WTC11 (cell line): ENCODE measurements at regions not wholly inside any gene's neighbourhood (a gene's known extent, or its start where the extent isn't known, plus 50 kb on each side); places are given as distances from the start of the nearest gene placed in this dataset.
"Not testable (repeated sequence)": the region's sequence is repeated elsewhere in the genome, so short reads cannot be mapped to it uniquely, and the experiment has no call there.

ENCODE experiments used
- ATAC-seq: fragments of 200-7000 bp; cut with Tn5 transposase; 2 replicates; pipeline ENCODE4 v1.10.0; 2021; ENCODE audit warnings: mild to moderate bottlenecking, moderate library complexity
- CTCF ChIA-PET: fragments of 300-600 bp; sonication (Branson Sonifier 250); formaldehyde crosslinking; loops from one replicate; lab custom pipeline; 2021; ENCODE audit warnings: antibody characterized with exemption; lab: Charles Lee
- POLR2A ChIA-PET: fragments of 350-600 bp; sonication (Branson Sonifier 250); formaldehyde crosslinking; loops from one replicate; lab custom pipeline; 2021; ENCODE audit warnings: antibody characterized with exemption; lab: Charles Lee
- DNase-seq: peaks from one replicate; pipeline ENCODE4 v3.0.0; 2021; ENCODE audit warnings: low spot score
- H3K27ac Mint-ChIP-seq: 2 replicates; pipeline ENCODE4 v1.8.0; 2021; ENCODE audit warnings: mixed read lengths
- H3K27me3 Mint-ChIP-seq: 2 replicates; pipeline ENCODE4 v1.8.0; 2021; ENCODE audit warnings: low read depth, mild to moderate bottlenecking, moderate library complexity, mixed read lengths
- H3K36me3 Mint-ChIP-seq: 2 replicates; pipeline ENCODE4 v1.8.0; 2021; ENCODE audit warnings: mixed read lengths
- H3K4me1 Mint-ChIP-seq: 2 replicates; pipeline ENCODE4 v1.8.0; 2022; ENCODE audit warnings: mixed read lengths
- H3K4me3 Mint-ChIP-seq: 2 replicates; pipeline ENCODE4 v1.8.0; 2021; ENCODE audit warnings: mild to moderate bottlenecking, moderate library complexity, mixed read lengths
- H3K9me3 Mint-ChIP-seq: 2 replicates; pipeline ENCODE4 v1.8.0; 2021; ENCODE audit warnings: mixed read lengths
- ATF1 ChIP-seq: sonication (generic); formaldehyde crosslinking; IDR thresholded peaks from 2 replicates; pipeline ENCODE4 v1.8.1; 2023; ENCODE audit warnings: mild to moderate bottlenecking, moderate library complexity, missing genetic modification reagents
- CREB1 ChIP-seq: sonication (generic); formaldehyde crosslinking; IDR thresholded peaks from 2 replicates; pipeline ENCODE4 v1.8.0; 2023; ENCODE audit warnings: mild to moderate bottlenecking, missing genetic modification reagents
- E2F5 ChIP-seq: sonication (generic); formaldehyde crosslinking; IDR thresholded peaks from 2 replicates; pipeline ENCODE4 v1.8.1; 2022; ENCODE audit warnings: mild to moderate bottlenecking, moderate library complexity, missing genetic modification reagents
- ETV6 ChIP-seq: sonication (generic); formaldehyde crosslinking; IDR thresholded peaks from 2 replicates; pipeline ENCODE4 v1.8.1; 2022; ENCODE audit warnings: mild to moderate bottlenecking, missing genetic modification reagents
- GRHL2 ChIP-seq: fragments of 250-450 bp; sonication (Bioruptor Pico); IDR thresholded peaks from 2 replicates; pipeline ENCODE4 v1.8.0; 2022; ENCODE audit warnings: mild to moderate bottlenecking, moderate library complexity; ENCODE audit not compliant: insufficient replicate concordance, severe bottlenecking
- GTF2I ChIP-seq: fragments of 250-450 bp; sonication (Bioruptor Pico); conservative IDR thresholded peaks from 2 replicates; pipeline ENCODE4 v1.4.0; 2021; ENCODE audit warnings: mild to moderate bottlenecking
- HMGXB4 ChIP-seq: sonication (generic); formaldehyde crosslinking; IDR thresholded peaks from 2 replicates; pipeline ENCODE4 v1.8.1; 2023; ENCODE audit warnings: mild to moderate bottlenecking, moderate library complexity, missing genetic modification reagents
- JAZF1 ChIP-seq: fragments of 250-450 bp; sonication (Bioruptor Pico); IDR thresholded peaks from 2 replicates; pipeline ENCODE4 v1.9.0; 2021; ENCODE audit warnings: moderate library complexity, mild to moderate bottlenecking, inconsistent platforms
- KAT7 ChIP-seq: sonication (generic); formaldehyde crosslinking; IDR thresholded peaks from 2 replicates; pipeline ENCODE4 v1.8.1; 2023; ENCODE audit warnings: missing genetic modification reagents, mild to moderate bottlenecking, borderline replicate concordance
- NFE2L1 ChIP-seq: sonication (generic); formaldehyde crosslinking; IDR thresholded peaks from 2 replicates; pipeline ENCODE4 v1.8.1; 2023; ENCODE audit warnings: missing genetic modification reagents
- NR1H2 ChIP-seq: sonication (generic); formaldehyde crosslinking; IDR thresholded peaks from 2 replicates; pipeline ENCODE4 v1.9.0; 2021; ENCODE audit warnings: mild to moderate bottlenecking, moderate library complexity, missing genetic modification reagents
- SMAD4 ChIP-seq: sonication (generic); formaldehyde crosslinking; IDR thresholded peaks from 2 replicates; pipeline ENCODE4 v1.8.0; 2022; ENCODE audit warnings: mild to moderate bottlenecking, missing genetic modification reagents
- TCF7 ChIP-seq: sonication (generic); formaldehyde crosslinking; IDR thresholded peaks from 2 replicates; pipeline ENCODE4 v1.8.0; 2022; ENCODE audit warnings: mild to moderate bottlenecking, low read depth, missing genetic modification reagents, moderate library complexity
- TEAD1 ChIP-seq: sonication (generic); formaldehyde crosslinking; IDR thresholded peaks from 2 replicates; pipeline ENCODE4 v1.8.0; 2022; ENCODE audit warnings: mild to moderate bottlenecking, missing genetic modification reagents
- USF2 ChIP-seq: sonication (generic); formaldehyde crosslinking; IDR thresholded peaks from 2 replicates; pipeline ENCODE4 v1.8.1; 2023; ENCODE audit warnings: mild to moderate bottlenecking, missing genetic modification reagents, moderate library complexity
- ZBTB21 ChIP-seq: sonication (generic); formaldehyde crosslinking; IDR thresholded peaks from 2 replicates; pipeline ENCODE4 v1.8.1; 2023; ENCODE audit warnings: mild to moderate bottlenecking, missing genetic modification reagents, borderline replicate concordance
- ZNF263 ChIP-seq: sonication (generic); formaldehyde crosslinking; IDR thresholded peaks from 2 replicates; pipeline ENCODE4 v1.8.1; 2022; ENCODE audit warnings: low read depth, mild to moderate bottlenecking, moderate library complexity, missing genetic modification reagents
- ZNF396 ChIP-seq: fragments of 250-450 bp; sonication (Bioruptor Pico); IDR thresholded peaks from 2 replicates; pipeline ENCODE4 v1.8.0; 2021; ENCODE audit warnings: mild to moderate bottlenecking, moderate library complexity, borderline replicate concordance
- TF ChIP-seq, protein P1 (sequence below): sonication (generic); formaldehyde crosslinking; IDR thresholded peaks from 2 replicates; pipeline ENCODE4 v1.8.1; 2022; ENCODE audit warnings: low read depth, mild to moderate bottlenecking, moderate library complexity, missing genetic modification reagents, borderline replicate concordance
- TF ChIP-seq, protein P2 (sequence below): sonication (generic); formaldehyde crosslinking; IDR thresholded peaks from 2 replicates; pipeline ENCODE4 v1.8.0; 2023; ENCODE audit warnings: mild to moderate bottlenecking, missing genetic modification reagents
- TF ChIP-seq, protein P3 (sequence below): sonication (generic); formaldehyde crosslinking; IDR thresholded peaks from 2 replicates; pipeline ENCODE4 v1.8.0; 2022; ENCODE audit warnings: mild to moderate bottlenecking, missing genetic modification reagents

DNA sequence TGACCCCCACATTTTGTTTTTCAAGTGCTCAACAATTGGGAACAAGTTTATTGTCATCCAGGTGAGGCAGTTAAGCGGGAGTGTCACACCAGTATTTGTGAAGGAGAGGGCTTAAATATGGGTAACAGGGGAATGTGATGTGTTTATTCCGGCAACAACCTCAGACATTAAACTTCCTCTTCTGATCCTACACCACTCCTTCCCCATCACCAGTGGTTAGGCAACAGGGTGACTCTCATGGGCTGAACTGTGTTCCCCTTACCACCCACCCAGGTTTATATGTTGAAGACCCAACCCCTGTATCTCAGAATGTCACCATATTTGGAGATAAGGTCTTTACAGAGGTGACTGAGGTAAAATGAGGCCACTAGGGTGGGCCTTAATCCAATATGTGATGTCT lies 52.1 kb upstream of the RNF182 start:
- H3K27ac Mint-ChIP-seq, result no peak overlapping the region
- 0 out of 2 replicates have a peak, but pooled peaks cover 2% of the 10 kb centered on the region for H3K36me3 Mint-ChIP-seq
- TF ChIP-seq ZNF263 (no peak), TCF7 (no peak), TEAD1 (CRISPR knock-in tag) (no peak), ZNF396 (no peak), SMAD4 (CRISPR knock-in tag) (no peak), CREB1 (CRISPR knock-in tag) (no peak), E2F5 (CRISPR knock-in tag) (no peak), ZBTB21 (CRISPR knock-in tag) (no peak), GRHL2 (CRISPR knock-in tag) (no peak)
- TF ChIP-seq, protein P1, sequence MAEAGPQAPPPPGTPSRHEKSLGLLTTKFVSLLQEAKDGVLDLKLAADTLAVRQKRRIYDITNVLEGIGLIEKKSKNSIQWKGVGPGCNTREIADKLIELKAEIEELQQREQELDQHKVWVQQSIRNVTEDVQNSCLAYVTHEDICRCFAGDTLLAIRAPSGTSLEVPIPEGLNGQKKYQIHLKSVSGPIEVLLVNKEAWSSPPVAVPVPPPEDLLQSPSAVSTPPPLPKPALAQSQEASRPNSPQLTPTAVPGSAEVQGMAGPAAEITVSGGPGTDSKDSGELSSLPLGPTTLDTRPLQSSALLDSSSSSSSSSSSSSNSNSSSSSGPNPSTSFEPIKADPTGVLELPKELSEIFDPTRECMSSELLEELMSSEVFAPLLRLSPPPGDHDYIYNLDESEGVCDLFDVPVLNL (CRISPR knock-in tag), result no peak
- peaks cover 27% of the 10 kb centered on the region for H3K27me3 Mint-ChIP-seq
- ATAC-seq, result no peak
- peaks cover 21% of the 10 kb centered on the region for H3K4me1 Mint-ChIP-seq
- POLR2A ChIA-PET, result interaction anchor here (1.7 kb wide), 1 partner anchor 11 kb away, joined by 6 read pairs; no protein-coding TSS in a partner anchor
- CTCF ChIA-PET, result interaction anchor here (1.6 to 1.7 kb wide), 2 partner anchors 52 to 174 kb away, joined by 5 to 7 read pairs; partner anchors contain the start of gene RNF182
- DNase-seq, result no peak
- H3K9me3 Mint-ChIP-seq, result peaks cover 16% of the 10 kb centered on the region
- H3K4me3 Mint-ChIP-seq, result peak overlapping the region; percentile 66

- ChIA-PET POLR2A (interaction anchor here (1.8 kb wide), 1 partner anchor 11 kb away, joined by 8 read pairs; no protein-coding TSS in a partner anchor), CTCF (interaction anchor here (0.6 to 0.8 kb wide), 2 partner anchors 52 to 149 kb away, joined by 3 read pairs; partner anchors contain the start of gene RNF182)
- not testable (repeated sequence) for DNase-seq, ATAC-seq, H3K27ac Mint-ChIP-seq, H3K9me3 Mint-ChIP-seq, H3K36me3 Mint-ChIP-seq, H3K4me3 Mint-ChIP-seq
- Mint-ChIP-seq H3K27me3 (peaks cover 27% of the 10 kb centered on the region), H3K4me1 (peaks cover 20% of the 10 kb centered on the region)
Observed at GRCh38 chr6:13872006-13872405, 52.7 kb upstream of the RNF182 start.

DNA sequence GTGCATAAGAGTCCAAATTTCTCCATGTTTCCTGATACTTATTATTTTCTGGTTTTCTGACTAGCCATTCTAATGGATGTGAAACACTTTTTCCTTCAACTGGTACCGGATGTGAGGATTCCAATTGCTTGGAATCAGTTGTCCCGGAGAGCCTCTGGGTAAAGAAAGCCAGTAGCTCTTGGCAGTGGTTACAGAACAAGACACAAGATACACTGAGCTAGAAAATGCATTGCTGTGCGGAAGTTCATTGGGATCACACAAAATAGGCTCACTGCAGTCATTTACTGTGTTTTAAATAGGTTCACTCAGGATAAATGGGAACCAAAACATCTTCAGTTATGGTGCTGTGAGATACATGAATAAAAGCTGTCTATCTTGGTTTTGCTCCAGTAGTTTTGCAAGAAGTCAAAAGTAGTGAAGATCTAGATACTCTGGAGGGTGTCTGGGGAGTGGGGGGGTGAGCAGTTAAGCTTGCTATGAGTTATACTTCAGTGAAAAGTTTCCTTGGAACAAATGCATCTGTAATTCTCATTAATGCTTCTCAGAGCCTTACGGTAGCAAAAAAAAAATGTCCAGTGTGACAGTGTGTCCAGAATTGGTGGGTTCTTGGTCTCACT lies 54.4 kb upstream of the RNF182 start:
- ChIA-PET POLR2A (interaction anchor here (1.8 kb wide), 1 partner anchor 9 kb away, joined by 8 read pairs; no protein-coding TSS in a partner anchor), CTCF (interaction anchor here (0.5 to 2.0 kb wide), 4 partner anchors 58 to 176 kb away, joined by 3 to 6 read pairs (median 3); no protein-coding TSS in a partner anchor)
- no peak for DNase-seq
- TF ChIP-seq NFE2L1, result no peak
- TF ChIP-seq ZNF263, result no peak
- TF ChIP-seq TEAD1 (CRISPR knock-in tag), result no peak
- no peak for TF ChIP-seq ATF1 (CRISPR knock-in tag)
- TF ChIP-seq, protein P2, sequence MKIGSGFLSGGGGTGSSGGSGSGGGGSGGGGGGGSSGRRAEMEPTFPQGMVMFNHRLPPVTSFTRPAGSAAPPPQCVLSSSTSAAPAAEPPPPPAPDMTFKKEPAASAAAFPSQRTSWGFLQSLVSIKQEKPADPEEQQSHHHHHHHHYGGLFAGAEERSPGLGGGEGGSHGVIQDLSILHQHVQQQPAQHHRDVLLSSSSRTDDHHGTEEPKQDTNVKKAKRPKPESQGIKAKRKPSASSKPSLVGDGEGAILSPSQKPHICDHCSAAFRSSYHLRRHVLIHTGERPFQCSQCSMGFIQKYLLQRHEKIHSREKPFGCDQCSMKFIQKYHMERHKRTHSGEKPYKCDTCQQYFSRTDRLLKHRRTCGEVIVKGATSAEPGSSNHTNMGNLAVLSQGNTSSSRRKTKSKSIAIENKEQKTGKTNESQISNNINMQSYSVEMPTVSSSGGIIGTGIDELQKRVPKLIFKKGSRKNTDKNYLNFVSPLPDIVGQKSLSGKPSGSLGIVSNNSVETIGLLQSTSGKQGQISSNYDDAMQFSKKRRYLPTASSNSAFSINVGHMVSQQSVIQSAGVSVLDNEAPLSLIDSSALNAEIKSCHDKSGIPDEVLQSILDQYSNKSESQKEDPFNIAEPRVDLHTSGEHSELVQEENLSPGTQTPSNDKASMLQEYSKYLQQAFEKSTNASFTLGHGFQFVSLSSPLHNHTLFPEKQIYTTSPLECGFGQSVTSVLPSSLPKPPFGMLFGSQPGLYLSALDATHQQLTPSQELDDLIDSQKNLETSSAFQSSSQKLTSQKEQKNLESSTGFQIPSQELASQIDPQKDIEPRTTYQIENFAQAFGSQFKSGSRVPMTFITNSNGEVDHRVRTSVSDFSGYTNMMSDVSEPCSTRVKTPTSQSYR (CRISPR knock-in tag), result no peak
- TF ChIP-seq TCF7, result no peak
- TF ChIP-seq HMGXB4 (CRISPR knock-in tag), result no peak
- no peak for TF ChIP-seq CREB1 (CRISPR knock-in tag)
- TF ChIP-seq KAT7, result no peak
- TF ChIP-seq JAZF1 (CRISPR knock-in tag), result no peak
- no peak for TF ChIP-seq USF2 (CRISPR knock-in tag)
- TF ChIP-seq GTF2I, result no peak
- TF ChIP-seq ETV6 (CRISPR knock-in tag), result no peak
- no peak for TF ChIP-seq NR1H2
- TF ChIP-seq, protein P3, sequence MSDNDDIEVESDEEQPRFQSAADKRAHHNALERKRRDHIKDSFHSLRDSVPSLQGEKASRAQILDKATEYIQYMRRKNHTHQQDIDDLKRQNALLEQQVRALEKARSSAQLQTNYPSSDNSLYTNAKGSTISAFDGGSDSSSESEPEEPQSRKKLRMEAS, result no peak
- no peak overlapping the region for H3K4me3 Mint-ChIP-seq
- no peak overlapping the region for H3K27ac Mint-ChIP-seq
- ATAC-seq, result no peak
- no peaks in the 10 kb centered on the region for H3K36me3 Mint-ChIP-seq
- peaks cover 27% of the 10 kb centered on the region for H3K27me3 Mint-ChIP-seq
- H3K9me3 Mint-ChIP-seq, result 0 out of 2 replicates have a peak, but pooled peaks cover 7% of the 10 kb centered on the region
- H3K4me1 Mint-ChIP-seq, result peaks cover 17% of the 10 kb centered on the region
